ENCODE measurements at regions not wholly inside any gene's neighbourhood (a gene's known extent, or its start where the extent isn't known, plus 50 kb on each side); places are given as distances from the start of the nearest gene placed in this dataset.

- DNase-seq (ENCODE audit: low spot score) = no peak
These were observed 378.1 kb downstream of the HAPSTR1 start for GRCh38 chr16:9469512-9469911.

GRCh38 chr16:9476744-9477143 lies 385.3 kb downstream of the HAPSTR1 start:
- DNase-seq (ENCODE audit: low spot score) = no peak

DNA sequence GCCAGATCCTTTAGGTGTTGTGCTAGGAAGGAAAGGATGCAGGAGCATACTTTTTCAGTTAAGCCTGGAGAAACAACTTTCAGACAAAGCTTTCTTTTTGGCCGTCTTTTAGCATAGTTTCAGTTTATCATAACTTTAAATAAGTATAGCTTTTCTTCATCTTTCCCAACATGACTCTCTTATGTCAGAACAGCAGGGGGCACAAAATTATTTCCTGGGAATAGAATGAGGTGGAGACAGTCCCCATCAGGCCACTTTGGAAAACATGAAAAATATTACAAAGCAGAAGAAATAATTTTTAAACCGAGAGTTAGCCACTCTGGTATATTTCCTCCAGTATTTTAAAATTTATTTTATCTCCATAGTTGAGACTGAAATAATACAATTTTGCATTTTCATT lies 387.6 kb downstream of the HAPSTR1 start:
- DNase-seq (ENCODE audit: low spot score) = no peak

DNA sequence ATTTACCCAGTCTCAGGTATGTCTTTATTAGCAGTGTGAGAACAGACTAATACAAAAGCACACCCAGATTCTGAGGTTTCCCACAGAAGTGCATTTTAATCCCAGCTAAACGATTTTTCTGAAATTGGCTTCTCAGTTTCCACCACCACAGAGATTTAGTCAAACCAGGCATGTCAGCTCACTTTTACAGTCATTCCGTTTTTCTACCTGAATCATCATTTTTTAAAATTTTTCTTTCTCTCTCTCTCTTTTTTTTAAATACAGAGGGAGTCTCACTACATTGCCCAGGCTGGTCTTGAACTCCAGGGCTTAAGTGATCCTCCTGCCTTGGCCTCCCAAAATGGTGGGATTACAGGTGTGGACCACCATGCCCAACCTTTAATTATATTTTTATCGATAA lies 389.1 kb downstream of the HAPSTR1 start:
- DNase-seq (ENCODE audit: low spot score) = no peak

GRCh38 chr16:9481747-9482730 lies 390.6 kb downstream of the HAPSTR1 start:
- no peak for DNase-seq (ENCODE audit: low spot score)

DNA sequence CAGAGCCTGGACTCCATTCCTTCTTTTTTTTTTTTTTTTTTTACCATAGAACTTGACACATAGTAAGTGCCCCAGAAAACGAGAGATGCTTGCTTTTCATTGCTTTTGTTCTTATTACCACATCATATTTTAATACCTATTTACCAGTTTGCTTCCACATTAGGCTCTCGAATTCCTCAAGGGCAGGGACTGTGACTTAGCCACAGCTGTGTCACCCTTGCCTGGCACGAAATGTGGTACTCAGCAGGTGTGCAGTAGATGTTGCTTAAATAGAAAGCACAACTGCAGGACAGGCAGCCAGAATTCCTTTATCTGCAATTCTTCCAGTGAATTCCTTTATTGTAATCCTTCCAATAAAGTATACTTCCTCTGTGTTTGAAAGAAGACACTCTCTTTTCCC lies 393.0 kb downstream of the HAPSTR1 start:
- DNase-seq (ENCODE audit: low spot score) = no peak

GRCh38 chr16:9484881-9485280 lies 393.4 kb downstream of the HAPSTR1 start:
- DNase-seq (ENCODE audit: low spot score) = no peak

- DNase-seq (ENCODE audit: low spot score) = no peak
These were observed 398.5 kb downstream of the HAPSTR1 start for GRCh38 chr16:9489835-9490467.

DNA sequence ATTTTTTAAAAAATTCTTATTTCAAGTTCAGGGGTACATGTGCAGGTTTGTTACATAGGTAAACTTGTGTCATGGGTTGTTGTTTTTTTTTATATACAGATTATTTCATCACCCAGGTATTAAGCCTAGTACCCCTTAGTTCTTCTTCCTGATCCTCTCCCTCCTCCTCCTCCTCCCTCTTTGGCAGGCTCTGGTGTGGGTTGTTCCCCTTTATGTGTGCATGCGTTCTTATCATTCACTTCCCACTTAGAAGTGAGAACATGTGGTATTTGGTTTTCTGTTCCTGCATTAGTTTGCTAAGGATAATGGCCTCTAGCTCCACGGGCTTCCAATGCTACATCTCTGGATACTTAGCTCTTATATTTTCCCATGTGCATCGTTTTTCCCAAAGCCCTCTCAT lies 404.4 kb downstream of the HAPSTR1 start:
- no peak for DNase-seq (ENCODE audit: low spot score)

- DNase-seq (ENCODE audit: low spot score) = no peak
These were observed 406.3 kb downstream of the HAPSTR1 start for GRCh38 chr16:9497750-9498149.

DNA sequence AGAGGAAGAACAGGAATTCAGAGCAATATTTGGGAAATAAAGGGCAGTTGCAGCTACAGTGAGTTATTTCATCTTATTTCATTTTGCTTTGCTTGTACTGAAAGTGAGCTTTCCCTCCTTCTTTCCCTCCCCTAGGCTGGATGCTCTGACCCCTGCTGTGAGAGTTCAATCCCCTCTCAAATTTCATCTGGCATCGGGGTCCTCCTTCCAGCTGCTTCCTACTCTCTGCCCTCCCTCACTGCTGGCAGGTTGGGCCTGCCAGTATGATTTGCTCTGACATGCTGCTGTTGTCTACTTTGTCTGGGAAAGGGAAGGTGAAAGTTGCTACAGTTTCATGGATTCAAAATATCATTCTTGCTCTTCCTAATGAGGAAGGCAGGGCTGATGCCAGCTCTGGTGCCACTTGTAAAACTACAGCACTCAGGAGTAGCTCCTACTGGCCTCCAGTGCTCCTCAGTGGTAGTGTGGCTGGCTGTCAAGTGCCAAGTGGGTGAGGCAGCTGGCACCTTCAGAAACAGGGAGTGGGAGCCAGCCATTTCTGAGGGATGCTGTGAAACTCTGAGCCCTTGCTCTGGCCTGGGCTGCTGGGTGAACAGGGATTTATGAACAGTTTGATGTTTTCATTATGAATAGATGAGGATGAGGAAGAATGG lies 408.6 kb downstream of the HAPSTR1 start:
- no peak for DNase-seq (ENCODE audit: low spot score)

GRCh38 chr16:9500872-9501271 lies 409.4 kb downstream of the HAPSTR1 start:
- no peak for DNase-seq (ENCODE audit: low spot score)

GRCh38 chr16:9503251-9503984 lies 412.0 kb downstream of the HAPSTR1 start:
- DNase-seq (ENCODE audit: low spot score) = no peak

- DNase-seq (ENCODE audit: low spot score) = no peak
These were observed 417.0 kb downstream of the HAPSTR1 start for GRCh38 chr16:9508328-9508936.

DNA sequence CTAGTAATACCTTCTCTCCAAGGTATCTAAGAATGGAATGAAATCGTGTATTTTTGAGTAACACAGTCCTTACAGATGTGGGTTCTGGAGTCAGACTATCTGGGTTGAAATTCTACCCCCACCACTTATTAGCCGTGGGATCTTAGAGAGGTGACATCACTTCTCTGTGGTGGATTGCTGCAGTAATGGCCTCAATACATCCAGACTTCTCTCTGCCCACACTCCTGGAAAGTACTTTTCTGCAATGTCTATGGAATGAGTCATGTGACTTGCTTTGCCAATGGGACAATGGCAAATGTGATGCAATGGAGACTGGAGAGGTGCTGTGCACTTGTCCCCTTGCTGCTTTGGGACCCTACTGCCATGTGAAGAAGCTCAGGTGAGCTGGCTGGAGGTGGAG lies 418.2 kb downstream of the HAPSTR1 start:
- DNase-seq (ENCODE audit: low spot score) = no peak

- DNase-seq (ENCODE audit: low spot score) = no peak
These were observed 419.9 kb downstream of the HAPSTR1 start for GRCh38 chr16:9511389-9511788.

GRCh38 chr16:9516444-9516843 lies 425.0 kb downstream of the HAPSTR1 start:
- no peak for DNase-seq (ENCODE audit: low spot score)

DNA sequence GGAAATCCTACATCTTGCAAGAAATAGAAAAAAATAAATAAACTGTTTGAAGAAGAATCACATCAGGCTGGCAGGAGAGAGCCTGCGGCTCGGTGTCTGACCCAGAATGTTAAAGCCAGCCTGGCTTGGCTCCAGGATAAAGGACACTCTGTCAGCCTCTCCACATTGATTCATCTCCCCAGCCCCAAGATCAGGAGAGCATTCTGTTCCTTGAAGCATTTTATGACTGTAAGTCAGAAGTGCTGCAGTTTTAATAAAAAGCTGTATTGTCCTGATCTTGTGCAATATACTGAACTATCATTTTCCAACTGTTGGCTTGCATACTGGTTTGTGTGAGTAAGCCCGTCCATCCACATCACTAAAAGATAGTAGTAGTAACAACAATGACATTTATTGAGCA lies 426.6 kb downstream of the HAPSTR1 start:
- no peak for DNase-seq (ENCODE audit: low spot score)

DNA sequence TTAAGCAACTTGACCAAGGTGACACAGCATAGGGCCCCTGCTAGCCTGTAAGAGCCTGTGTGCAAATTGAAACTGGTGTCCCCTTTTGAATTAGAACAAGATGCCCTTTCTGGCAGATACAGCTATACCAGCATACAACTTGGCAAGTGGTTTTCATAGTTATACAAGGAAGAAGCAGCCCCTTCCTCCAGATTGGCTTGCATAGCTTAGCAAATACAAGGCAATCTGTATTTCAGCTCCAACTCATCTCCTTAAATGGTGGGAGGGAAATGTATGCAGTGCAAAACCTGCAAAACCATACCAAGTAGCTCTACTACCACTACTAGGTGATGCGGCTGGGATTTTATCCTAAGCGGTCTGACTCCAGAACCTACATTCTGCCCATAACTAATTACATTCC lies 427.1 kb downstream of the HAPSTR1 start:
- DNase-seq (ENCODE audit: low spot score) = no peak

- DNase-seq (ENCODE audit: low spot score) = no peak
These were observed 430.4 kb downstream of the HAPSTR1 start for GRCh38 chr16:9521749-9522370.

DNA sequence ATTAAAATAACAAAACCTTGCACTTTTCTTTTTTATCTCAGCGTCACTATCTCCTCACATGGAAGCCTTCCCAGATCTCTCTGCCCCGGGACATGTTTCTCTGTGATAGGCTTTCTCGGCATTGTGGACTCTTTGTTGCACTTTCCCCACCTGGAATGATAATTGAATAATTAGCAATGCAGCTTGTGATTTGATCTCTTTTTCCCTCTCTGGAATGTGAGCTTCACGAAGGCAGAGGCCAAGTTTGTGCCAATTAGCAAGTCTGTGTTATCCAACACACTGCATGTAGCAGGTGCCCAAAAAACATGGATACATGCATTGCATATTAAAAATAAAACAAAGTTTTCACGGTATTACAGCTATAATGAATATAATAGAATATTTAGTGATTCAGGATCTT lies 431.2 kb downstream of the HAPSTR1 start:
- DNase-seq (ENCODE audit: low spot score) = no peak
